HG02973 (cell line): ENCODE measurements at regions not wholly inside any gene's neighbourhood (a gene's known extent, or its start where the extent isn't known, plus 50 kb on each side); places are given as distances from the start of the nearest gene placed in this dataset.
A peak's percentile ranks its signal among the peaks of the same experiment; 100 is the strongest.
"Not testable (repeated sequence)": the region's sequence is repeated elsewhere in the genome, so short reads cannot be mapped to it uniquely, and the experiment has no call there.

Experiments
- ATAC-seq: cut with Tn5 transposase; IDR thresholded peaks from one replicate; pipeline ENCODE4 v1.9.1; 2021; ENCODE audit warnings: moderate library complexity; ENCODE audit not compliant: unreplicated experiment

DNA sequence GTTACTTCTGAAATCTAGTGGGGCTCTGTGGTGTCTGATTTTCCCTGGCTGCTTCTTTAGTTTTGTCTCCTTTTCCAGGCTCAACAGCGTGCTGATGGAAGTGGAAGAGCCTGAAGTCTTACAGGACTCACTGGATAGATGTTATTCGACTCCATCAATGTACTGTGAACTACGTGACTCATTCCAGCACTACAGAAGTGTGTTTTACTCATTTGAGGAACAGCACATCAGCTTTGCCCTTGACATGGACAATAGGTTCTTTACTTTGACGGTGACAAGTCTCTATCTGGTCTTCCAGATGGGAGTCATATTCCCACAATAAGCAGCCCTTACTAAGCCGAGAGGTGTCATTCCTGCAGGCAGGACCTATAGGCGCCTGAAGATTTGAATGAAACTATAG is 51.1 kb downstream of the NBPF8 start:
- not testable (repeated sequence) for ATAC-seq

DNA sequence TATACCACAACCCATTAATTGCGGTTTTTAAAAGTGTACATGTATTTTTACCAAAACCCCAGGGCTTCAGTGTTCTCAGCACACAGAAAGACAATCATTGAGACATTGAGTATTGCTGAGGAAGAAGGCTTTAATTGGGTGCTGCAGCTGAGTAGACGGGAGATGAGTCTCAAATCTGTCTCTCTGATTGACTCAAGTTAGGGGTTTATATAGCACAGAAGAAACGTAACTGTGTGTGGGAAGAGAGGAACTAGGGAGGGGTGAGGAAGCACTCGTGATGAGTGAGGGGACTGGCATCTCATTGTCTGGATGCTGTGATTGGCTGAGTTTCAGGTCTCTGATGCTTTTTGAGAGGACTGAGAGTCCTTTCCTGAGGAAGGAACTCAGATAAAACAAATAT is 62.8 kb downstream of the NBPF8 start:
- not testable (repeated sequence) for ATAC-seq

- not testable (repeated sequence) for ATAC-seq
Measured at GRCh38 chr1:120478400-120478799, 63.6 kb downstream of the NBPF8 start.

DNA sequence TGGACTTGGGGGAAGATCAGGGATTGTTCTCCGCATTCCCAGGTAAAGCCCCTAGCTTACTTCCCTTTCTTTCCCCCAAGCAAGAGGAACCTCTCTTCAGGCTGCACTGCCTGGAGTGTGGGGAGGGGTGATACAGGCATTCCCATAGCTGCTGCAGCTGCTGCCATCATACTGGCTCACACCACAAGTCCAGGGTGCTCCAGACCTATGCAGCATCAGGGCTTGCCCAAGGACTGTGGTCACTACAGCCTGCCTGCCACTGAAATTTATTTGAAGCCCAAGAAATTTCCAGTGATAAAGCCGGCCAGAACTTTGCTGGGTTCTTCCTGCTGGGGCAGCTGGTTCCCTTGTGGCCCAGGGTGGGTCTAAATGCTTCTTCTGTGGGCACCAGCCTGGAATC is 72.7 kb downstream of the NBPF8 start:
- ATAC-seq: not testable (repeated sequence)

GRCh38 chr1:120489217-120489616 is 74.4 kb downstream of the NBPF8 start:
- ATAC-seq: not testable (repeated sequence)

GRCh38 chr1:120497145-120497544 is 82.3 kb downstream of the NBPF8 start:
- ATAC-seq: not testable (repeated sequence)

DNA sequence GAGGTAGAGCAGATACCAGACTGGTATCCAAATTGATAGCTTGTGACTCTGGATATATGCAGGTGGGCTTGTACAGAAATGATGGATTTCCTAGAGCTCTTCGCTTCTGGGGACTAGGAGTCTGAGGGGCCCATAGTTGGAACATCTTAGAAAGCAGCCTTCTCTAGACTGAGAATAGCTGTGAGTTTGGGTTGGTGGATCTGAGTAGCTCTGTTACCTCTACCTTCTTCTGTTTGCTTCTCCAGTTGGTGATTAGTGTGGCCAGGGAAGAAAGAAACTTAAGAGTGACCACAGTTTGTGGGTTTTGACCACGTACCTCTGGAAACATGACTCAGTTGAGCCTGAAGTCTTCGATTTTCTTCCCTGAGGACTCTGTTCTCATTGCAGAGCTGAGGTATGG is 88.4 kb downstream of the NBPF8 start:
- not testable (repeated sequence) for ATAC-seq

DNA sequence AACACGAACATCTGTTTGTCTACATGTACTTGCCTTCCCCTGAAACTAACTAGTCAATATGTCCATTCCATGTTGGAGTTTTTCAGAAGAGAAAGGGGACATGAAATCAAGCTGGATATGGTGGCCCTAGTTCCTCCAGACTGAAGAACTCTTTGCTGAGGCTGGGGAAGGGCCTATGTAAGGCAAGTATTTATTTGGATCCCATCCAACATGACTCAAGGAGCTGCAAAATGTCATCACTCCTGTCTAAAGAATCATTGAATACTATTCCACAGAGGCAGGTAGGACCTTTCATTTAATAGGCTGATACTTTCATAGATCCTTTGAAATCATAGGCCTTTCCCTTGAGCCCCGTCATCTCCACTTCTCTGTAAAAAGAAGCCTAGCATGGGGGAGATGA is 91.5 kb downstream of the NBPF8 start:
- not testable (repeated sequence) for ATAC-seq

- ATAC-seq: not testable (repeated sequence)
Measured at GRCh38 chr1:120508351-120508750, 93.5 kb downstream of the NBPF8 start.

DNA sequence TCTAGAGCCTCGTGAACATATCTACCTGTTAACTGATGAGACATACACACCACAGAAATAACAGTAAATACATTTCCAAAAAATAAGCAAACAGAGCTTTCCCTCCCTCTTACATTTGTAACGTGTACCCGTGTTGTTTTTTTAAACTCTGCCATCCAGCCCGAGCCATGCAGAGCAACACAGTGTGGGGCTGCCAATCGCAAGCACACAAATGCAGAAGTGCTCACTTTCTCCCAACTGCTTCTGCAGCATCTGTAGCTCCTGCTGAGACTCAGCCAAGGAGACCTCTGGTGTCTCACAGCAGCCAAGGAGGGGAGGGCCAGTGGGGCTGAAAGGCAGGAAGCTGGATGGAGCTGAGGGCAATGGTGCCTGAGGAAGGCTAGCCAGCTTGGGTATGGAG is 94.4 kb downstream of the NBPF8 start:
- ATAC-seq: not testable (repeated sequence)

- ATAC-seq: not testable (repeated sequence)
Measured at GRCh38 chr1:120513099-120513498, 98.3 kb downstream of the NBPF8 start.

- not testable (repeated sequence) for ATAC-seq
Measured at GRCh38 chr1:120513531-120513930, 98.7 kb downstream of the NBPF8 start.

DNA sequence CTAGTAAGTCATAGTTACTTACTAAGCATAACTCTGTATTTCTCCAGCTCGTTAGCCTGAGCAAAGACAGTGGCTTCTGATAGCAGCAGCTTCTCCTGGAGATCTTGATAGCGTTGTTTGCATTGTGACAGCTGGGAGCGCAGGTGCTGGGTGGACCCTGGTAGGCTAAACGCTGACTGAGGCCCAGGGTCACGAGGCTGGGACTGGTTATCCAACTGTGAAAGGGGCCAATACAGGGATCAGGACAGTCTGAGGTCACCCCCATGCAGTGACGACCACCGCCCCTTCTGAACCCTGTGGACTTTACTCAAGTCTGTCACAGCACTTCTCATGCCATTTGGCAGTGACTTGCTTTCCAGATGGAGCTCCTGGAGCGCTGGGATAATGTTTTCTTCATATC is 104.4 kb downstream of the NBPF8 start:
- ATAC-seq: not testable (repeated sequence)

DNA sequence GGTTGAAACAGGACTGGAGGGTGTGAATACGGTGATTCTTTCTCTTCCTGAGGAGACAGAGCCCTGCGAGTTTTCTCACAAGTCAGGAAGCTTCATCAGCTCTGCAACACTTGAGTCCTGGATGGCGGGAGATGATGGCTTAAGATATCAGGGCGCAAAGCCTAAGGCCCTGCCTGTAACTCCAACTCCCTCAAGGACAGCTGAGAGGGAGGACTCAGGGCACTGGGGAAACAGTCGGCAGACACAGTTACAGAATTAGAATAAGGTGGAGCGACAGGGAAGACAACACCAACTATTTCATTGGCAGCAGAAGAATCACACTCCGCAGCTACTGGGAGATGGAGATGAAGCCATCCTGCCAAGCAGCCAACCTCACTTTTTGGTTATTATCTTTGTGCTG is 109.6 kb downstream of the NBPF8 start:
- ATAC-seq: not testable (repeated sequence)

DNA sequence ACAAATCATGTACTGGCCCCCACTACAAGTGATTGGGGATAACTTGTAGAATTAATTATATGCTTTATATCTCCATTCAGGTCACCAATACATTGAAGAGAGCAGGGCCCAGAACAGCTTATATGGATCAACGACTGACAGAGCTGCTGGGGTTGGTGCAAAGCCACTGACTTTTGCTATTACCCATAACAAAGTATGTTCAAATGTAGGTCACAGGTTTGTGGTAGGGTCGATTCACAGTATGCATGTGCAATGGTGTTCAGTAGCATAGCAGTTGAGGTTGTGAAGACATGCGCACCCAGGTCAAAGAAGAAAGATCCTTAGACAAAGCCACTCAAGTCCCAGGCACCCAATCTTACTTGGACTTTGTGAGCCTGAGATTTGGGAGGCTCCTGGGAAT is 110.6 kb downstream of the NBPF8 start:
- not testable (repeated sequence) for ATAC-seq

DNA sequence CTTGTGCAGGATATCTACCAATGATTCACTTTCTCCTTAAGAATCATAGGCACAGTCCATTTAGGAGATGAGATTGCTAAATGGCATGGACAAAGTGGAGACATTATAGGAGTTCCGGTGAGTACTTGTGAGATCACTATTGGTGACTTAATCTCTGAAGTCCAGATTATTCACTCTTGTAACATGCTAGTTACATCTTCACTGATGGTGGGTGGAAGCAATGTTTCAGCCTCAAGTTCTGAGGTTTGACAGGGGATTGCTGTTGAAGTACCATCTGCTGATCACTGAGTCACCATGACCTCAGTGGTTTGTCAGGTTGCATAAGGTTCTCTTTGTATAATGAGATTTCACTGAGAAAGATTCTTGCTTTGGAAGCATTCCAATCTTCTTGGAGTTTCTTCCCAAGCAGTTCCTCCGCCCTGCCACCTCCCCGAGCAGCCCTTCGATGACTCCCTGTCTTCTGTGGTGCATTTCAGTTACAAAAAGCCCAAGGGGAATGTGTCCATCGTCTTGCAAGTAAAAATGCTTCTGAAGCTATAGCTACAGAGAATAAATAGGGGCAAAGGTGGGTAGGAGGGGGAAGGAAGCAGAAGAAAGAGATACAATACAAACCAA is 114.7 kb downstream of the NBPF8 start:
- ATAC-seq: not testable (repeated sequence)

GRCh38 chr1:120531455-120531854 is 116.6 kb downstream of the NBPF8 start:
- ATAC-seq: not testable (repeated sequence)

- ATAC-seq: peak; percentile 61
Measured at GRCh38 chr1:120534361-120535047, 119.7 kb downstream of the NBPF8 start.

DNA sequence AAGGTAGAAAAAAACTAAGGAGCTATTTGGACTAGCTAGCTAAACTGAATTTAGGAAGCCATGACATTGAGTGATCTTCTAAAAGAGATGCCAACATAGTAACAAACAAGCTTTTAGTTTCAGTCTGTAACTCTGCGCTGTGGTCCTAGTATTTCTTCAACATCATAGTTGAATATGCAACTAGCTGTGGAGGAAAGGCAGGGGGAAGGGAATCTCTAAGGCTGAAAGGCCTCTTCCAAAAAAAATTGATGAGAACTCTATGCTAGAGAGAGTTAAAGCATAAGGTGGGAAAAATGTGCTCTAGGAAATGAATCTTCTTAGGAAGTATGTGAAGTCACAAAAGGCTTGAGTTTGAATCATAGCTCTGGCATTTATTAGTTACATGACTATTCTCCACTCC is 120.2 kb downstream of the NBPF8 start:
- ATAC-seq: peak; percentile 52

DNA sequence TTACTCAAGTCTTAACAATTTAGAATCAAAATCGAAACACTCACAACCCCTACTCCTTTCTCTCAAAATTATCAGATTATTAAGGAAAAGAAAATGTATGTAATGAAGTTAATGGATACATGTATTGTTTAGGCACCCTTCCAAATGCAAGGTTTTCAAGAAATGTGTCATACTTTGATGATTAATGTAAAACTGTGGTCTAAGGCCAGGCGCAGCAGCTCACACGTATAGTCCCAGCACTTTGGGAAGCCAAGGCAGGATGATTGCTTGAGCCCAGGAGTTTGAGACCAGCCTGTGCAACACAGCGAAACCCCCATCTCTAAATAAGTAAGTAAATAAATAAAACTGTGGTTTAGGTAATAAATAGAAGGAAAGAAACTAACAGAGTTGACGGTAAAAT is 126.6 kb downstream of the NBPF8 start:
- ATAC-seq: not testable (repeated sequence)

- ATAC-seq: not testable (repeated sequence)
Measured at GRCh38 chr1:120542365-120542764, 127.5 kb downstream of the NBPF8 start.

GRCh38 chr1:120542940-120543339 is 128.1 kb downstream of the NBPF8 start:
- ATAC-seq: not testable (repeated sequence)
